ENCODE measurements at regions not wholly inside any gene's neighbourhood (a gene's known extent, or its start where the extent isn't known, plus 50 kb on each side); places are given as distances from the start of the nearest gene placed in this dataset.

DNA sequence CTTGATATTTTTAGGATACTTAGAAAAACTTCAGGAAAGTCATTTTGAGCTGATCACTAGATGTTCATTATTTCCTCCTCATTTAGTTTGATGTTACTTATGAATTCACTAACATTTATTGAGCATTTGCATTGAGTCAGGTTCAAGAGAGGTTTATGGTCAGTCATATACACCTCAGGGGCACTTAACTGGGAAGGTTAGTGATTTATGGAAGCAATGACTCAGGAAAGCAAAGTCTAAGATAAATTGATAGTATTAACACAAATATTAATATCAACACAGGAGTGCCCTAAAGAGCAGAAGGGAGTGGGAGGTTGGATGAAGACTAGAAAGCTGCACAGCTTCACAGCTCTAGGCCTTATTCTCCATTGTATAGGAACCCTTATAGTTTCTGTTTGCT, 177.0 kb upstream of the TNFAIP3 start:
- no peak for DNase-seq (ENCODE audit: low read depth in 2 of 2)

DNA sequence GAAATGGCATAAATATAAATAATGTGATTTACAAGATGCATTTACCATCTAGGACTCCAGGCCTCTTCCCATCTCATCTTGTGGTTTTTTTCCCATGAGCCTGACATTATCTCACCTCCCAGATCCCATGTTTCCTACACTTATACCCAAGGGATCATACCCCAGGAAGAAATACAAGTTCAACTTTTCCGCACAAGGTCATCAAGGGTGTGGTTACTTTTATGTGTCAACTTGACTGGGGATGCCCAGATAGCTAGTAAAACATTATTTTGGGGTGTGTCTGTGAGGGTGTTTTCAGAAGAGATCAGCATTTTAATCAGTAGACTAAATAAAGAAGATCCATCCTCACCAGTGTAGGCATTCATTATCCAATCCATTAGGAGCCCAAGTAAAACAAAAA, 176.3 kb upstream of the TNFAIP3 start:
- DNase-seq (ENCODE audit: low read depth in 2 of 2) = no peak

DNA sequence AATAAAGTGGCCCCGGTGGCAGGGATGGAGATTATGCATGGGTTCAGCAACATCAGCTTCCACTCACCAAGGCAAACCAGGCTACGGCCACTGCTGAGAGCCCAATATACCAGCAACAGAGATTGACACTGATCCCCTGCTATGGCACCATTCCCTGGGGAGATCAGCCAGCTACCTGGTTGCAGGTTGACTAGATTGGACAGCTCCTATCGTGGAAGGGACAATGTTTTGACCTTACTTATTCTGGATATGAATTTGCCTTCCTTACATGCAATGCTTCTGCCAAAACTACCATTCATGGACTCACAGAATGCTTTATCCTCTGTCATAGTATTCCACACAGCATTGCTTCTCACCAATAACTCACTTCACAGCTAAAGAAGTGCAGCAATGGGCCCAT, 174.8 kb upstream of the TNFAIP3 start:
- DNase-seq (ENCODE audit: low read depth in 2 of 2) = no peak

DNA sequence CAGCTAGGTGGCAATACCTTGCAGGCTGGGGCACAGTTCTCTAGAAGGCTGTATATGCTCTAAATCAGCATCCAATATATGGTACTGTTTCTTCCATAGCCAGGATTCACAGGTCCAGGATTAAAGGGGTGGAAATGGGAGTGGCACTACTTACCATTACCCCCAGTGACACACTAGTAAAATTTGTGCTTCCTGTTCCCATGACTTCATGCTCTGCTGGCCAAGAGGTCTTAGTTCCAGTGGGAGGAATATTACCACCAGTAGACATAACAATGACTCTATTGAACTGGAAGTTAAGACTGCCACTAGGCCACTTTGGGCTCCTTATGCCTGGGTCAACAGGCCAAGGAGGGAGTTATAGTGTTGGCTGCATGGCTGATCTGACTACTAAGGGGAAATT, 174.3 kb upstream of the TNFAIP3 start:
- no peak for DNase-seq (ENCODE audit: low read depth in 2 of 2)

DNA sequence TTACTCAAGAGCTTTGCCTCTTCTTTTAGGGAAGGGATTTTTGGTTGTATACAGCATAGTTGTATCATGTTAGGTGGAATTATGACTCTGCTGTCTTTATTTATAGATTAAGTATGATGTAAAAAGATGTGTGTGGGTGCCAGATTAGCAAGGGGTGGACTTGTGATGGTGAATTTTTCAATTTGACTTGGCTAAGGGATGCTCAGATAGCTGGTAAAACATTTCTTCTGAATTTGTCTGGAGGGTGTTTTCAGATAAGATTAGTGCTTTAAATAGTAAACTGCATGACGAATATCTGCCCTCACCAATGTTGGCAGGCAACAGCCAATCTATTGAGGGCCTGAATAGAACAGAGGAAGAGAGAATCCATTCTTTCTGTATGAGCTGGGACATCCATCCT, 173.3 kb upstream of the TNFAIP3 start:
- no peak for DNase-seq (ENCODE audit: low read depth in 2 of 2)

DNA sequence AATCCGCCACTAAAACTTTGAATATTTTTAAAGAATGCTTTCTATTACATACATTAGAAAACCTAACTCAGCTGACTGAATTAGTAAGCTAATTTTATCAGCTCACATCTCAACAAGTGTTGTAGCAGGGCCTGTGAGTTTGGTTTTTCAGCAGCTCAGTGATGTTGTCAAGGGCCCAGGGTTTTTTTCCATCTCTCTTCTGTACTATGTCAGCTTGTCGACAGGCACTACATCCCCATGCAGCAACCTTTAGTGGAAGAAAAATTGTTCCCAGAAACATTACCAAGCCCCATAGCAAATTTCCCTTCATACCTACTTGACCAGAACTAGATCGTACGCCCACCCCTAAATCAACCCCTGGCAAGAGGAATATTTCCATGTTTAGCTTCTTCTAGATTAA, 170.3 kb upstream of the TNFAIP3 start:
- no peak for DNase-seq (ENCODE audit: low read depth in 2 of 2)

DNA sequence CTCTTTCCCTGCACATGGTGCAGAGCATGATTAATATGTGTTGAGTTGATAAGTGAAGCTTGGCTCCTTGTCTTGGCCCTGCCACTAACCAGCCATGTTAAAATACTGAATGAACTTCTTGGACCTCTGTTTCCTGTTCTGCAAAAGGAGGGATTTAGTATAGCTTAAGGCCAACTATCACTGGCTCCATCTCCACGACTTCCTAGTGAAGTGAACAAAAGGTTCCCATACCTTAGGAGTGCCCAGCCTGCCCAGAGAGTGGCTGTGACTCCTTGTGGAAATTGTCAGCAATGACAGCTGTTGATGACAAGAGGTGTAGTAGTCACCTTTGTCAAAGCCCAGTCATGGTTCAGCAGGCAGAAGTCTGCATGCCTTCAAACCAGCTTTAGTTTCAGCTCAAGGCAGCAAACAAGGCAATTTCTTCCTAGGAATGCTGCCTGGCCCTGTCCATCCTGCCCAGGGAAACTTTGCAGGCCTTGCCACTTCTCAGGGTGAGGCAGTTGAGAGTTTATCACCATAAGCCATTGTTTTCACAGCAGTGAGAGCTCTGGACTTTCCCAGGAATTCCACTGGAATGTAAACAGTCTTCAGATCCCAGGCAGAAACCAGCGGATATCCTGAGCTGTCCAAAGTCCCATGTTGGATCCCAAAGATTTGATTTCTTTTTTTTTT, 169.7 kb upstream of the TNFAIP3 start:
- no peak for DNase-seq (ENCODE audit: low read depth in 2 of 2)

DNA sequence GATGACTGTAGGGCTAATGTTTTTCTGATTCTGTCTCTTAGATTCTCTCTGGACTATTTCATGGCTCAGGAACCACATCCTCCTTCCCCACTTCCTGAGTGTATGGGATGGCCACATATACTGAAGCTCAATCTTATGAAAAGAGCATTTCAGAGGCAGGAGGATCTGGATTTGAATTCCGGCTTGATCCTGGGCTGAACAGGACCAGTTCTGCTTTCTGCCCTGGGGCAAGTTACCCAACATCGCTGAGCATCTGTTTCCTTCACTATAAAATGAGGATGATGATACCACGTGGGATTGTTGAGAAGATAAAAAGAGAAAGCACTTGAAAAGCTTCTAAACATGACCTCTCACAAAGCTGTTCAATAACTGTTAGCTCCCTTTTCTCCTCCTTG, 168.4 kb upstream of the TNFAIP3 start:
- no peak for DNase-seq (ENCODE audit: low read depth in 2 of 2)

DNA sequence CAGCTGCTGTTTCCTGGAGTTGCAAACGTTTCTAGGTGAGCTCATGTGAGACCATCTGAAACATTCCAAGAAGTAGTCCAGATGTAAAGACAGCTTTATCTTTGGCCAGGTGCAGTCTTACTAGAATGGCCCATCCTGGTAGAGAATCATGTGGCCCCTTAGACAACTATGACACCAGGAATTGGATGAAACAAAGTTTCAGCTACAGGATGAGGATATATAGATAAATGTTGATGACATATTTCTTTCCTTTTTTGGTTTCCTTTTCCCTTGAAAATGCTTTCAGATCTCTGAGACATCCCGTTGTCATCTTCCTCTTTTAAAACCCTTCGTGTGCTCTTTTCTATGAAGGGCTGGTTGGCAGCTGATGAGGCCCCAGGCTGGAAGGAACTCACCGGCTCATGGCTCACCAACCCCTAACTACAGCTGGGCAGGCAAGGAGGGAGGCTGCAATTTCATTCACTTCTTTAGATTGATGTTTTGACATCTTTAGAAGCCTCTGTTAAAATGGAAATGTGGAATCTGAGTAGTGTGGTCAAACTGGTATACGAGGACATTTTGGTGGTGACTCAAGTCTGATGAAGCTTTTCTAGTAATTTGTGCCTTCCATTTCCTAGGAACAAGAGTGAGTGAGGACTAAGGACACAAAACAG, 167.9 kb upstream of the TNFAIP3 start:
- no peak for DNase-seq (ENCODE audit: low read depth in 2 of 2)

DNA sequence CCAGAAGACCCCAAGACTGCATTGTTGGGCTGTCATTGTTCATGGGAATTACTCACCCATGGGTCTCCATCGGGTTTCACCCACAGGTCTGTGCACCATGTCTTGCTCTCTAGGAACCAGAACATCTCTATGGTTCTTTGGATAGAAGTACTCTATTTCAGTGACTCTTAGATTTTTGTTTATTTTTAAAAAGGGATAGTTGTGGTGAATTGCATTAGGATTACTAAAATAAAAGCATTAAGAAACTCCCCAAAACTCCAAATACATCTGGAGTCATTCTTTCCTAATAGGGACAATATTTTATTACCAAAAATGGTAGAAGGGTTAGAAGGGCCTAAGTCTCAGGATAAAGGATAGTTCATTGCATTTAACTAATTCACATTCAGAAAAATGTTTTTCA, 166.9 kb upstream of the TNFAIP3 start:
- DNase-seq (ENCODE audit: low read depth in 2 of 2) = no peak

DNA sequence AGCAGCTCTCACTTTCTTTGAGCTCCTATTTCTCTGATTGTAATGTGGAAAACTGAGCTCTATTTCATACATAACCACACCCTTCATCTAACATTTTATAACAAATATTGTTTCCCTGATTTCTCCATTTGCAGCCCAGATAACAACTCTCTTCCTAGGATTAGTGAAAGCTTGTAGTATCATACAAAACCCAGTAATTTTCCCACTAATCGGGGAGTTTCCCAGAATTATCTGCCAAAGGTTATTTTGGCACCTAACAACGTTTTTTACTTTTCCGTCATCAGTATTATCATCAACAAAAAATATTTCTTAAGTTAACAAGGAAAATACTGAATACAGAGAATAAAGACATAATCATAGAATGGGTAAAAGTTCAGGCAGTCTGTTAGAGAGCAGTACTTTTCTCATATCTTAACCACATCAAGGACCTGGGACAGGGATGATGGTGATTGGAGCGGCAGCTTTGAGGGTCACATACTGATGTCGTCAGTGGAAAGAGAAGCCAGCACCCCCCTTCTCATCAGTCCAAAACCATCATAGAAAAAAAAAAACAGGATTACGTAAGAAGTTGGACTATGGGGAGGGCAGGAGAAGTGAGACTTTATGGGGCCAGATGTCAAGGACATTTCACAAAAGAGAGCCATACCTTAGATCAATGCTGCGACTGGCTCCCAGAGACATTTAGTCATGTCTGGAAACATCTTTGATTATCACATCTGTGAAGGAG, 166.1 kb upstream of the TNFAIP3 start:
- no peak for DNase-seq (ENCODE audit: low read depth in 2 of 2)

DNA sequence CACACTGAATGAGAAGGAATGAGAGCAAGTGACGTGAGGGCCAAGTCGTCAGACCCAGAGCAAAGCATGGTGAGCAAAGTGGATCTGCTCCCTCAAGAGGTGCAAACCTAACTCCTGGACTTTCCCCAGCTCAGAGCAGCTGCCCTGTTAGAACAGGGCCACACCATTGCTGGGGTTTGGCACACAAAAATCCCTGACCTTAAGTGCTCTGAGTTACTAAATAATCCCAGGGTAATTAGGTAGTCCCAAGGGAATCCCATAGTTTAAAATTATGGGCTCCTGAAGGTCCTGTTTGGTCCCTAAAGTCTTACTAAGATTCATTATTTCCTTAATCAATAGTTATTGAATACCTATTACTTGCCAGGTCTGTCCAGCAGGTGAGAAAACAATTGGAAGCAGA, 165.1 kb upstream of the TNFAIP3 start:
- no peak for DNase-seq (ENCODE audit: low read depth in 2 of 2)

DNA sequence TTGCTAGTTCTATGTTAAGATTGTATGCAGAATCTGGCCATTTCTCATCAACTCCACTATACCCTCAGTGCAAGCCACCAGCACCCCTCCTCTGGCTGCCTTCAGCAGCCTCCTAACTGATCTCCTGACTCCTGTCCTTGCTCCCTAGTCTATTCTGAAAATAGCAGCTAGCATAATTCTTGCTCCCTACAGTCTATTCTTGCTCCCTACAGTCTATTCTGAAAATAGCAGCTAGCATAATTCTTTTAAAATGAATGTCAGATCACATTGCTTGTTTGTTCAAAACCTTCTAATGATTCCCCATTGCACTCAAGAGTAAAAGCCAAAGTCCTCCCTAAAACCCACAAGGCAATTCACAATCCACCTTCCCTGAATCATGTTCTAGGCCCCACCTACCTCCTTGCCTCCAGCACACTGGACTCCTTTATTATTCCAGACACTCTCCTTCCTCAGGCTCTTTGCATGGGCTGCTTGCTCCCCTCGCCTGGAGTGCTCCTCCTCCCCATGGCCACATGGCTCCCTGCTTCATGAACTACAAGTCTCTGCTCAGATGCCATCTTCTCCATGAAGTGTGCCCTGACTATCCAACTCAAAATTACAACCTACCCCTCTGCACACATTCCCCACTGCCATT, 164.2 kb upstream of the TNFAIP3 start:
- DNase-seq (ENCODE audit: low read depth in 2 of 2) = no peak

DNA sequence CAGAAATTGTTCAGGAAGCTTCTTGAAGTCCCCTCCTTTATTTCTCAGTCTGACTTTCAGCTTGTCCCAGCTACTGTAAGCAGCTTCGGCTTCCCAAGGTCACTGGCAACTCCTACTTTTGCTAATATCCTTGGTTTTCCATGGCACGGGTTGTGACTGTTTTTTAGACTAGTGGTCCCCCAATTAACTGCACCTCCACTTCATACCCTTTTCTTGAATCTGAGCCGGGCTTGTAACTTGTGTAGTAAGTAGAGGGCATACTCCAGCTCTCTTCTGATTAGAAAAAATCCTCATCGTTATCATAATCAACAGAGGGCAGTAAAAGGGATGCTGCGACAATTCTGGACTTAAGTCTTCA, 162.3 kb upstream of the TNFAIP3 start:
- DNase-seq (ENCODE audit: low read depth in 2 of 2) = no peak

DNA sequence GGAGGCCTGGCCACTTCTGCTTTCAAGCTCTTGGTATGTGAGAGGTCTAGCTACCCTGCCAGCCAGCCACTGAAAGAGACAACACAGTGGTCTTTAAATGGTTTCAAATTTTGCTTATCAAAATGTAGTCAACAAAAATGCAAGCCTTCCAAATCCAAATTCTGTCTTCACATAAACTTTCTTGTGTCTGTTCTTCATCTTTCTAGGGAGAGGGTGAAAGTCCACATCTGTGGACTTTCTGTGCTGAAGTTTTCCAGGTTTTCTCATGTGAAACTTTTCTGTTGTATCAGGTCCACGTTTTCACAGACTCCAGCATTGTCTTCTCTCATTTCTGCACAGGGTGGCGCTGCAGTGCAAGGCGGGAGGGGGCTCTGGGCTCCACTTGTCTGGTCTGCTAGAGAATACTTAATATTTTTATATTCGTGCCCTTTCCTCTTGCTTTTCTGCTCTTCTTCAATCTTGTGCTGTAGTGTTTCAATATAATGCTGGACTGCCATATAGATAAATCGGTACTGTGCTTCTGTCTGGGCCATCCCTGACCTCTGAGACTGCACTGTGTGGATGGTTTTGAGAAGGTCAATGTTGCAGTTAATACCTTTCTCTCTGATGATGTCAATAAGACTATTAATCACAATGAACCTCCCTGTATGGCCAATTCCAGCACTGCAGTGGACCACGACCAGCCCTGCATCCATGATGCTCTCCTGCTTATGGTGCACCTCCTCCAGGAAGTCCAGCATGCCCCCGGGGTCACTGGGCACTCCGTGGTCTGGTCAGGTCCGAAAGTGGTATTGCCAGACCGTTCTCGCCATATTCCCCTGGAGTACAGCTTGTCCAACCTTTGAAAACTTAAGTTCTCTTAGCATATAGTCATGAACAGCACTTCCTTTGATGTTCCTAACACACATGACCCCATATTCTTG, 161.6 kb upstream of the TNFAIP3 start:
- DNase-seq (ENCODE audit: low read depth in 2 of 2) = peak in 1 of 2 donors; percentile 51

DNA sequence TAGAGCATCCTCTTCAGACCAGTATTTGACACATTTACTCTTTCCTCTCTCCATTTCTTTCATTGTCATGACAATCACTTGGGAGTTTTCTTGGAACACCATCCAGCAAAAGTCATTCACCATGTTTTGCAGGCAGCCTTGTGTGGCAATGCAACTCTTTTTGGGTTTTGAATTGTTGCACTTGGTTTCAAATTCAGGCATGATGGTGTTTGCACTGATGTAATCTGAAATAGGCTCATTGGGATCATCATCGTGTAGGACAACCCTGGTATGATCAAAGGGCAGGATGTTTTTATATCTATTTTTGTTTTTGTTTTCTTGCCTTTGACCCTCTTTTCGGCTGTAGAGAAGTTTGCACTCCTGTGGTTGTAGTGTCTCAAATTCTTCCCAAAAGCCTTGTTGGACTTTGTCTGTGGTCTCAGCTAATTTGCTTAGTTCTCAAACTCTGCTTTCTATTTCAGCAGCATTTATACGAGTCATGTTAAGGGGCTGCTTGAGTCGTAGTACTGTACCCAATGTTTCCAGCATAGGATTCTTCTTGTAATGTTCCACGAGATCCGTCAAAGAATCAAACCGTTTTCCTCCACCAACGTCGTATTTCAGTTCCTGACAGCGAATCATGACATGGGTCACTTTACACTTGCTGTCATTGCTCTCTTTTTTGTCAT, 160.8 kb upstream of the TNFAIP3 start:
- DNase-seq (ENCODE audit: low read depth in 2 of 2) = no peak

DNA sequence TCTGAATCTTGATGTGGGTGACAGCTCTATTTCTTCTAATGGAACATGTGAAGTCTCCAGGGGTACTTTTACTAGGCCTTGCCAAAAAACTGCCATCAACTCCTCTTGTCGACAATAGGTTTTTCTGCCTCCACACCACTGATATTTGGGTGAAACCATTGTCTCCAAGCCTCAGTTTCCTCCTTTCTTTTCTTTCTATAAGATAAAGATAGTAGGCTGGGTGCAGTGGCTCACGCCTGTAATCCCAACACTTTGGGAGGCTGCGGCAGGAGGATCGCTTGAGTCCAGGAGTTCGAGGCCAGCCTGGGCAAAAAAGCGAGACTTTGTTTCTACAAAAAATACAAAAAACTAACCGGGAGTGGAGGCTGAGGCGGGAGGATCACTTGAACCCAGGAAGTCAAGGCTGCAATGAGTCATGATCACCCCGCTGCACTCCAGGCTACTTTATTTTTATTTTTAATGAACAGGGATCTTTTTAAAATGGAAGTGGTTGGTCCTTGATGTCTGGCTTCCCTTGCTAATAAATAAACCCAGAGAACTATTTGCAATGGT, 159.9 kb upstream of the TNFAIP3 start:
- DNase-seq (ENCODE audit: low read depth in 2 of 2) = no peak

DNA sequence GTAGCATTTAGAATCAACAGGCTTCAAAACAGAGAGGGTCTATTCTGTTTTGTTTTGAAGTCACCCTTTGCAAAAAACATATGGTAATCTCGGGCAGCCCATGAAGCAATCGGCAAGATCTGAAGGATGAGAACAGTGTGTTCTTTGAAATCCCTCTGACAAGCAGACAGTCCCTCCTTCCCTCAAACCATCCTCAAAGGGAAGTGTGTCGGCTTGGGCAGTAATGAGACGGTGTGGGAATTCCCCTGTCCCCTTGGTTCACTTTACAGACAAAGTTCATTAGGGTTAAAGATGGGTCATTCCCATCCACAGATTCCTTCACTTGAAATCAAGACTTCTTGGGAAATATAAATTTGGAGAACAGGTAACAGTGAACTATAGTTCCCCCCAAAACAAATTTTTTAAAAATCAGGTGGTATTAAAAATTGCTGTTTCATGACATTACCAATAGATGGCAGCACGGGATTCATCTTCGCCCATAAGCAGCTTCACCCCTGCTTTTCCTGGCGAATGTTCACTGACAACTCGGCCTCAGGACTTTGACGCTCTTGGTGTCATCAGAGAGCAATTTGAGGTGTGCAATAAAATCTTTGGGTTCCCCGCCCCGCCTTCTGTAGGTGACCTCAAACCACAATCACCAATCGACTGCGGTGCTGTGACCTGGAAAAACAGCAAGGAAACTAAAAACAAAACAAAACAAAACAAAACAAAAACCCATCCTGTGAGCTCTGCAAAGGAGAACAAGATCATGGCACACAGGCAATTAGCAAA, 159.3 kb upstream of the TNFAIP3 start:
- DNase-seq (ENCODE audit: low read depth in 2 of 2) = peak; percentile 60

DNA sequence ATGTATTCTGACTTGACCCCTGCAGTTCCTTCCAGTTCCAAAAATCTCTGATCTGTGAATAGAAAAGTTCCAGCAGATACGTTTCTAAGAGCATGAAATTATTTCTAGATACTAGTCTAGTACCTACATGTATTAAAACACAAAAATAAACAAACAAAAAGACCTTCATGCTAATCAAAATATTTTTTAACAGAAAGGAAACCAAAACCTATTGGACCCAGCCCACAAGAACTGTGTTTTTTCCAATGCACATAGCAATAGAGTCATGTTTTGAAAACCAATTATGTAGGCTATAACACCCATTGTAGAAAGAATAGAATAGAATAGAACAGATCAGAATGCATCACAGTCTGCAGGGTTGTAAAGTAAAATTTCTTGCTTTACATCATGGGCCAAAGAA, 158.6 kb upstream of the TNFAIP3 start:
- no peak for DNase-seq (ENCODE audit: low read depth in 2 of 2)
